ENCODE measurements at regions not wholly inside any gene's neighbourhood (a gene's known extent, or its start where the extent isn't known, plus 50 kb on each side); places are given as distances from the start of the nearest gene placed in this dataset.

DNA sequence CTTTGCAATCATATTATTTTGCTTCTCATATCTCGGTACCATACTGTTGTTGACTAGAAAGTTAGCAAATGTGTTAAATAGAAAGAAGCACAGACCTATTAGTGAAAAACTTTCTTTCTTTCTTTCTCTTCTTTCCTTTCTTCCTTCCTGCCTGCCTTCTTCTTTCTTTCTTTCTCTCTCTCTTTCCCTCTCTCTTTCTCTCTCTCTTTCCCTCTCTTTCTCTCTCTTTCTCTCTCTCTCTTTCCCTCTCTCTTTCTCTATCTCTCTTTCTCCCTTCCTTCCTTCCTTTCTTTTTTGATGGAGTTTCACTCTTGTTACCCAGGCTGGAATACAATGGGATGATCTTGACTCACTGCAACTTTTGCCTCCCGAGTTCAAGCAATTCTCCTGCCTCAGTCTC lies 1160.6 kb downstream of the GATA3 start:
- H3K9me3 ChIP-seq: no peaks in the 10 kb centered on the region
- intact Hi-C loops (cut with micrococcal nuclease; ENCODE audit: unreplicated experiment): no loop called here
- H3K36me3 ChIP-seq (ENCODE audit: control insufficient read depth, insufficient read depth, low read length): no peaks in the 10 kb centered on the region
- Mint-ChIP-seq H3K9me3 (ENCODE audit: unreplicated experiment) (no peaks in the 10 kb centered on the region), H3K27me3 (ENCODE audit: insufficient read depth, unreplicated experiment) (peaks cover 2% of the 10 kb centered on the region), H3K4me3 (ENCODE audit: unreplicated experiment) (no peak overlapping the region), H3K27ac (ENCODE audit: unreplicated experiment) (no peak overlapping the region), H3K36me3 (ENCODE audit: insufficient read depth, unreplicated experiment) (no peaks in the 10 kb centered on the region), H3K4me1 (ENCODE audit: low read depth, unreplicated experiment) (no peaks in the 10 kb centered on the region)
- no TSS peak for BruUV-seq (replicated peaks)
- H3K27me3 ChIP-seq (replicated peaks; ENCODE audit: control insufficient read depth, insufficient read depth, low read length): no peaks in the 10 kb centered on the region; the same call in 1 of the 2 replicates
- DNase-seq: no peak
- CTCF ChIA-PET: no interaction called here
- H3K4me3 ChIP-seq (ENCODE audit: low read depth, low read length): no peak overlapping the region
- POLR2A ChIA-PET: no interaction called here
- TF ChIP-seq, protein P1, sequence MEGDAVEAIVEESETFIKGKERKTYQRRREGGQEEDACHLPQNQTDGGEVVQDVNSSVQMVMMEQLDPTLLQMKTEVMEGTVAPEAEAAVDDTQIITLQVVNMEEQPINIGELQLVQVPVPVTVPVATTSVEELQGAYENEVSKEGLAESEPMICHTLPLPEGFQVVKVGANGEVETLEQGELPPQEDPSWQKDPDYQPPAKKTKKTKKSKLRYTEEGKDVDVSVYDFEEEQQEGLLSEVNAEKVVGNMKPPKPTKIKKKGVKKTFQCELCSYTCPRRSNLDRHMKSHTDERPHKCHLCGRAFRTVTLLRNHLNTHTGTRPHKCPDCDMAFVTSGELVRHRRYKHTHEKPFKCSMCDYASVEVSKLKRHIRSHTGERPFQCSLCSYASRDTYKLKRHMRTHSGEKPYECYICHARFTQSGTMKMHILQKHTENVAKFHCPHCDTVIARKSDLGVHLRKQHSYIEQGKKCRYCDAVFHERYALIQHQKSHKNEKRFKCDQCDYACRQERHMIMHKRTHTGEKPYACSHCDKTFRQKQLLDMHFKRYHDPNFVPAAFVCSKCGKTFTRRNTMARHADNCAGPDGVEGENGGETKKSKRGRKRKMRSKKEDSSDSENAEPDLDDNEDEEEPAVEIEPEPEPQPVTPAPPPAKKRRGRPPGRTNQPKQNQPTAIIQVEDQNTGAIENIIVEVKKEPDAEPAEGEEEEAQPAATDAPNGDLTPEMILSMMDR (IDR thresholded peaks at IDR 0.05; ENCODE audit: insufficient read depth in 1 of 2, low read depth in 1 of 2, low read length in 1 of 2, severe bottlenecking in 1 of 2, unreplicated experiment in 1 of 2): no peak
- H3K4me1 ChIP-seq: no peaks in the 10 kb centered on the region

DNA sequence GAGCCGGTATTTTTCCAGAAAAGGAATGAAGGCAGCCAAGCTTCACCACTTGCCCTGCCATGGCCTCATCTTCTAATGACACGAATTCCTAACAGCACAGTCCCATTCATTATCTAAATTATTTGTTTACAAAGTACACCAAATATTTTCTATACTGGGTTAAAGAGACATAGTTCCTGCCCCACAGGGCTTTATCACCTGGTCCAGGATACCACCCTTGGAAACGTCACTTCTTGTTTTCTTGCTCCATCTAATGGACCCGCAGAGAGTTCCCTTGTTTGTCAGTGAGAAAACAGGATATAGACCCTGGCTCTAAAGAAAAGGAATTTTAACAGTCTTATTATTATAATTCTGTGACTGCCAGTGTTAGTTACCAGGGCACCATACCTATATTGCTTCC lies 1165.4 kb downstream of the GATA3 start:
- Mint-ChIP-seq H3K36me3 (ENCODE audit: insufficient read depth, unreplicated experiment) (no peaks in the 10 kb centered on the region), H3K27ac (ENCODE audit: unreplicated experiment) (no peak overlapping the region), H3K4me1 (ENCODE audit: low read depth, unreplicated experiment) (no peaks in the 10 kb centered on the region), H3K4me3 (ENCODE audit: unreplicated experiment) (no peak overlapping the region), H3K27me3 (ENCODE audit: insufficient read depth, unreplicated experiment) (peaks cover 5% of the 10 kb centered on the region), H3K9me3 (ENCODE audit: unreplicated experiment) (no peaks in the 10 kb centered on the region)
- Histone ChIP-seq H3K4me3 (ENCODE audit: low read depth, low read length) (no peak overlapping the region), H3K9me3 (no peaks in the 10 kb centered on the region), H3K4me1 (no peaks in the 10 kb centered on the region), H3K27me3 (replicated peaks; ENCODE audit: control insufficient read depth, insufficient read depth, low read length) (no peaks in the 10 kb centered on the region), H3K36me3 (ENCODE audit: control insufficient read depth, insufficient read depth, low read length) (no peaks in the 10 kb centered on the region)
- TF ChIP-seq, protein P1 (IDR thresholded peaks at IDR 0.05; ENCODE audit: insufficient read depth in 1 of 2, low read depth in 1 of 2, low read length in 1 of 2, severe bottlenecking in 1 of 2, unreplicated experiment in 1 of 2): no peak
- ChIA-PET POLR2A (no interaction called here), CTCF (interaction anchor here (0.5 kb wide), 1 partner anchor 1348 kb away, joined by 3 read pairs; no protein-coding TSS in a partner anchor)
- DNase-seq: no peak
- intact Hi-C loops (cut with micrococcal nuclease; ENCODE audit: unreplicated experiment): no loop called here
- BruUV-seq (replicated peaks): no TSS peak

DNA sequence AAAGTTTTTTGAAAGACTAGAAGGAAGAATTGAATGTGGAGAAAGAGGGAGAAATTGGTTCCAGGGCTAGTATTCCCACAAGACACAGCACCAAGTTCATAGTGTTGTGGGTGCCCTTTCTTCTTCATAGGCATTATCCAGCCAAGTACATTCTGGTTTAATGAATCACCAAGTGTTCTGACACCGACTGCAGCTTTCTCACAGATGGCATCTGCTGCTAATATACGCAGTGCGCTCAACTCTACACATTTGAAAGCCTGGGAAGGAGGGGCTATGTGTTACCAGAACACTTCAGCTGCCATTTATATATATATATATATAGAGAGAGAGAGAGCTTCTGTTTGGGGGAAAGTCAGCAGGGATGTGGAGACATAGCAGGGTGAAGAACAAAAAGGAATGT lies 1168.4 kb downstream of the GATA3 start:
- CTCF ChIA-PET: no interaction called here
- Mint-ChIP-seq H3K4me3 (ENCODE audit: unreplicated experiment) (no peak overlapping the region), H3K9me3 (ENCODE audit: unreplicated experiment) (no peaks in the 10 kb centered on the region), H3K4me1 (ENCODE audit: low read depth, unreplicated experiment) (no peaks in the 10 kb centered on the region), H3K27me3 (ENCODE audit: insufficient read depth, unreplicated experiment) (peaks cover 9% of the 10 kb centered on the region), H3K27ac (ENCODE audit: unreplicated experiment) (no peak overlapping the region), H3K36me3 (ENCODE audit: insufficient read depth, unreplicated experiment) (no peaks in the 10 kb centered on the region)
- no peak overlapping the region for H3K4me3 ChIP-seq (ENCODE audit: low read depth, low read length)
- POLR2A ChIA-PET: no interaction called here
- H3K9me3 ChIP-seq: no peaks in the 10 kb centered on the region
- DNase-seq: no peak
- intact Hi-C loops (cut with micrococcal nuclease; ENCODE audit: unreplicated experiment): no loop called here
- no peaks in the 10 kb centered on the region for H3K36me3 ChIP-seq (ENCODE audit: control insufficient read depth, insufficient read depth, low read length)
- H3K4me1 ChIP-seq: no peaks in the 10 kb centered on the region
- no peaks in the 10 kb centered on the region for H3K27me3 ChIP-seq (replicated peaks; ENCODE audit: control insufficient read depth, insufficient read depth, low read length)
- no TSS peak for BruUV-seq (replicated peaks)
- TF ChIP-seq, protein P1 (IDR thresholded peaks at IDR 0.05; ENCODE audit: insufficient read depth in 1 of 2, low read depth in 1 of 2, low read length in 1 of 2, severe bottlenecking in 1 of 2, unreplicated experiment in 1 of 2): no peak
